CD4-positive, alpha-beta T cell (primary cell): ENCODE measurements at regions not wholly inside any gene's neighbourhood (a gene's known extent, or its start where the extent isn't known, plus 50 kb on each side); places are given as distances from the start of the nearest gene placed in this dataset.

ENCODE experiments used
- ATAC-seq: fragments of 200-7000 bp; cut with Tn5 transposase; one replicate; pipeline ENCODE4 v1.10.0; 2022; ENCODE audit warnings: mild to moderate bottlenecking; ENCODE audit not compliant: poor library complexity
- CTCF ChIA-PET: fragments of 350-600 bp; sonication (Branson Sonifier 250); formaldehyde crosslinking; loops from one replicate; lab custom pipeline; 2021; ENCODE audit warnings: antibody characterized with exemption, inconsistent platforms; lab: Charles Lee
- POLR2A ChIA-PET: fragments of 350-600 bp; sonication (Branson Sonifier 250); formaldehyde crosslinking; loops from one replicate; lab custom pipeline; 2021; ENCODE audit warnings: antibody characterized with exemption, inconsistent platforms; lab: Charles Lee
- DNase-seq, 14 experiments: peaks; one replicate each; pipeline ENCODE4 v3.0.0-alpha.2; 2013 to 2020; ENCODE audit warnings: mixed read lengths in 2 of 14
- H3K27ac ChIP-seq, 2 donors: one replicate each; pipeline versions ENCODE4 v1.5.1 to v1.7.0; 2013; ENCODE audit warnings: low read length in 2 of 2, low read depth in 1 of 2, mild to moderate bottlenecking in 1 of 2
- H3K27me3 ChIP-seq, 2 experiments: 1 replicate in 1 of 2; 2 replicates in 1 of 2; pipeline versions ENCODE4 v1.6.1 to v1.7.0; 2013; ENCODE audit warnings: low read length in 2 of 2, control low read depth in 1 of 2, mild to moderate bottlenecking in 1 of 2, moderate library complexity in 1 of 2; ENCODE audit not compliant: insufficient read depth in 2 of 2, control insufficient read depth in 1 of 2
- H3K36me3 ChIP-seq: one replicate; pipeline ENCODE4 v1.6.1; 2013; ENCODE audit warnings: low read length, control low read depth; ENCODE audit not compliant: insufficient read depth
- H3K4me1 ChIP-seq: one replicate; pipeline ENCODE4 v1.6.1; 2013; ENCODE audit warnings: low read length, control low read depth; ENCODE audit not compliant: insufficient read depth
- H3K4me3 ChIP-seq: one replicate; pipeline ENCODE4 v1.5.1; 2013; ENCODE audit warnings: mild to moderate bottlenecking, low read length, moderate library complexity
- H3K9me3 ChIP-seq, 2 experiments: 1 replicate in 1 of 2; 2 replicates in 1 of 2; pipeline versions ENCODE4 v1.6.1 to v1.7.0; 2013; ENCODE audit warnings: low read length in 2 of 2, mild to moderate bottlenecking in 2 of 2, control low read depth in 1 of 2, moderate library complexity in 1 of 2; ENCODE audit not compliant: control insufficient read depth in 1 of 2, insufficient read depth in 1 of 2
- H3K27ac Mint-ChIP-seq: one replicate; pipeline ENCODE4 v1.8.0; 2020; ENCODE audit warnings: mixed read lengths
- H3K27me3 Mint-ChIP-seq: one replicate; pipeline ENCODE4 v1.8.0; 2021; ENCODE audit warnings: mixed read lengths
- H3K36me3 Mint-ChIP-seq: one replicate; pipeline ENCODE4 v1.8.0; 2021; ENCODE audit warnings: low read depth, mixed read lengths
- H3K4me1 Mint-ChIP-seq: one replicate; pipeline ENCODE4 v1.8.0; 2021; ENCODE audit warnings: low read depth, mixed read lengths
- H3K4me3 Mint-ChIP-seq: one replicate; pipeline ENCODE4 v1.8.0; 2020; ENCODE audit warnings: mild to moderate bottlenecking, mixed read lengths
- H3K9me3 Mint-ChIP-seq: one replicate; pipeline ENCODE4 v1.8.0; 2020; ENCODE audit warnings: mixed read lengths
- intact Hi-C, 2 experiments: fragments of 100-400 bp; cut with DNase I in 1 of 2; cut with micrococcal nuclease in 1 of 2; formaldehyde crosslinking; loops; one replicate each; pipeline versions ENCODE4 v1.15.1 to v1.9.0; 2023 to 2025; cut with DNase I, micrococcal nuclease
- TF ChIP-seq, protein P1 (sequence below): fragments of 200-600 bp; IDR thresholded peaks from one replicate; pipeline ENCODE4 v1.8.0; 2022; ENCODE audit warnings: antibody characterized with exemption, mild to moderate bottlenecking

DNA sequence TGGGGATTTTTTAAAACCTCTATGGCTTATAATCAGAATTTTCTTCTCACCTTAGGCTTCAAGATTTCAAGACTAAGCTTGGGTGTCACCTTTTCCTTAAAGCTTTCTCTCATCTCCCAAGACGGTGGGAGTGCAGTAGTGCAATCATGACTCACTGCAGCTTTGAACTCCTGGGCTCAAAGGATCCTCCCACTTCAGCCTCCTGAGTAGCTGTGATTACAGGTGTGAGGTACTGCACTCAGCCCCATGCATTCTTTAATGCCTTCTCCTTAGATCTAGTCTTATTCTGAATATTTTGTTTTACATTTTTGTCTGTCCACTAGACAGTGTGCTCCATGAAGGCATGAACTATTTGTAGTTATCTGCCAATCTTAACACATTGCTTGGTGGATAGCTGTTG, 55.7 kb upstream of the FAT3 start:
- Mint-ChIP-seq H3K4me1 (no peaks in the 10 kb centered on the region), H3K9me3 (no peaks in the 10 kb centered on the region), H3K4me3 (no peak overlapping the region), H3K27me3 (no peaks in the 10 kb centered on the region), H3K27ac (no peak overlapping the region), H3K36me3 (no peaks in the 10 kb centered on the region)
- ATAC-seq (no peak), DNase-seq (no peak)
- Histone ChIP-seq H3K27me3 (peaks cover 0 to 2% of the 10 kb centered on the region in 2 experiments), H3K36me3 (no peaks in the 10 kb centered on the region), H3K27ac (no peak overlapping the region), H3K9me3 (peaks cover 0 to 4% of the 10 kb centered on the region in 2 experiments), H3K4me3 (no peak overlapping the region), H3K4me1 (no peaks in the 10 kb centered on the region)
- intact Hi-C loops, result no loop called here
- POLR2A ChIA-PET, result no interaction called here
- CTCF ChIA-PET, result no interaction called here
- TF ChIP-seq, protein P1, sequence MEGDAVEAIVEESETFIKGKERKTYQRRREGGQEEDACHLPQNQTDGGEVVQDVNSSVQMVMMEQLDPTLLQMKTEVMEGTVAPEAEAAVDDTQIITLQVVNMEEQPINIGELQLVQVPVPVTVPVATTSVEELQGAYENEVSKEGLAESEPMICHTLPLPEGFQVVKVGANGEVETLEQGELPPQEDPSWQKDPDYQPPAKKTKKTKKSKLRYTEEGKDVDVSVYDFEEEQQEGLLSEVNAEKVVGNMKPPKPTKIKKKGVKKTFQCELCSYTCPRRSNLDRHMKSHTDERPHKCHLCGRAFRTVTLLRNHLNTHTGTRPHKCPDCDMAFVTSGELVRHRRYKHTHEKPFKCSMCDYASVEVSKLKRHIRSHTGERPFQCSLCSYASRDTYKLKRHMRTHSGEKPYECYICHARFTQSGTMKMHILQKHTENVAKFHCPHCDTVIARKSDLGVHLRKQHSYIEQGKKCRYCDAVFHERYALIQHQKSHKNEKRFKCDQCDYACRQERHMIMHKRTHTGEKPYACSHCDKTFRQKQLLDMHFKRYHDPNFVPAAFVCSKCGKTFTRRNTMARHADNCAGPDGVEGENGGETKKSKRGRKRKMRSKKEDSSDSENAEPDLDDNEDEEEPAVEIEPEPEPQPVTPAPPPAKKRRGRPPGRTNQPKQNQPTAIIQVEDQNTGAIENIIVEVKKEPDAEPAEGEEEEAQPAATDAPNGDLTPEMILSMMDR, result no peak

DNA sequence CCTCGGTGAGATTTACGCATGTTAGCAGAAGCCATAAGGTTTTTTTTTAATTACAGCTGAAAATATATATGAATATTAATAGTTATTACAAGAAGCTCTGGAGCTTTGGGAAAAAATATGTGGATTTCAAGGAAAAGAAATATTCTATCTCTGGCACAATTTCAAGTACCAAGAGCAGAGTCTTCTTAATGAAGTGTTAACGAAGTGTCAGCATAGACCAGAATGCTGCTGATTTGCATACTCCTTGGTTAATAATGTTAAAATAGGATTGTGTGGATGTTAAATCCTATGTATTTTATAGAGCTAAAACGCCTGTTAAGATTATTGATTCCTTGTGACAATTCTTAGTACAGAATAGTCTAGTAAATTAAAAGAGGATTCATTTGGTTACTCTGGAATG, 57.0 kb upstream of the FAT3 start:
- Histone ChIP-seq H3K27me3 (peaks cover 0 to 2% of the 10 kb centered on the region in 2 experiments), H3K9me3 (peaks cover 0 to 4% of the 10 kb centered on the region in 2 experiments), H3K36me3 (no peaks in the 10 kb centered on the region), H3K4me1 (no peaks in the 10 kb centered on the region), H3K4me3 (no peak overlapping the region), H3K27ac (no peak overlapping the region)
- CTCF ChIA-PET, result no interaction called here
- DNase-seq, result no peak
- H3K27ac Mint-ChIP-seq, result no peak overlapping the region
- H3K9me3 Mint-ChIP-seq, result no peaks in the 10 kb centered on the region
- no peak overlapping the region for H3K4me3 Mint-ChIP-seq
- POLR2A ChIA-PET, result no interaction called here
- no peaks in the 10 kb centered on the region for H3K4me1 Mint-ChIP-seq
- TF ChIP-seq, protein P1, result no peak
- H3K27me3 Mint-ChIP-seq, result no peaks in the 10 kb centered on the region
- no peak for ATAC-seq
- intact Hi-C loops, result no loop called here
- no peaks in the 10 kb centered on the region for H3K36me3 Mint-ChIP-seq

DNA sequence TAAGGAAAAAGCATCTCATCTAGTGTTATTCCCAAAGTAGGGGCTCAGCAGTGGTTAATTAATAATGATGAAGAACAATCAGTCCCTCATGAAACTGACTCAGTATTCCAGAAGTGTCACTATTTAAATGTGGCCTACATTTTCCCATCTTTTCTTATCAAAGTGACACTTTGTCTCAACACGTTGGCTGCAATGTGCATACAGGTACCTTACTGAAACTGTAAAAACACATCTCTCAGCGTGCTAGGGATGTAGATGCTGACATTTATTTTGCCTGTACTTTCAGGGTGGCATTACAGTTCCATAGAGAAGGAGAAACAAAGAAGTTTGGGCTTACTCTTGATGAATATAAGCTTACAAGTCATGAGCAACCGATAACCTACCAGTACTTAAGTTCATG, 58.3 kb upstream of the FAT3 start:
- H3K4me1 Mint-ChIP-seq, result no peaks in the 10 kb centered on the region
- Histone ChIP-seq H3K27me3 (peaks cover 0 to 2% of the 10 kb centered on the region in 2 experiments), H3K4me1 (no peaks in the 10 kb centered on the region), H3K4me3 (no peak overlapping the region), H3K36me3 (no peaks in the 10 kb centered on the region), H3K9me3 (peaks cover 0 to 4% of the 10 kb centered on the region in 2 experiments), H3K27ac (no peak overlapping the region)
- no peak overlapping the region for H3K27ac Mint-ChIP-seq
- H3K27me3 Mint-ChIP-seq, result no peaks in the 10 kb centered on the region
- no peak for ATAC-seq
- no peaks in the 10 kb centered on the region for H3K36me3 Mint-ChIP-seq
- H3K9me3 Mint-ChIP-seq, result no peaks in the 10 kb centered on the region
- ChIA-PET CTCF (no interaction called here), POLR2A (no interaction called here)
- intact Hi-C loops, result no loop called here
- TF ChIP-seq, protein P1, result no peak
- no peak for DNase-seq
- no peak overlapping the region for H3K4me3 Mint-ChIP-seq
